ENCODE measurements at regions not wholly inside any gene's neighbourhood (a gene's known extent, or its start where the extent isn't known, plus 50 kb on each side); places are given as distances from the start of the nearest gene placed in this dataset.

- no peaks in the 10 kb centered on the region for H3K36me3 ChIP-seq (ENCODE audit: insufficient read depth, low read length)
- H3K27me3 ChIP-seq (ENCODE audit: insufficient read depth, low read length, poor library complexity, severe bottlenecking) = no peaks in the 10 kb centered on the region
- H3K9ac ChIP-seq (ENCODE audit: low read depth, low read length, poor library complexity, severe bottlenecking) = no peak overlapping the region
- H3K4me2 ChIP-seq (ENCODE audit: low read depth, low read length, poor library complexity, severe bottlenecking) = no peak overlapping the region
- no peaks in the 10 kb centered on the region for H3K4me1 ChIP-seq (ENCODE audit: insufficient read depth, low read length, poor library complexity, severe bottlenecking)
- no peak overlapping the region for H2AFZ ChIP-seq (ENCODE audit: low read length)
- H3K4me3 ChIP-seq (ENCODE audit: low read length, poor library complexity, severe bottlenecking) = no peak overlapping the region
- H3K79me2 ChIP-seq (ENCODE audit: insufficient read depth, low read length) = no peaks in the 10 kb centered on the region
- no peaks in the 10 kb centered on the region for H3K9me3 ChIP-seq (ENCODE audit: insufficient read depth, low read depth, low read length)
- no peaks in the 10 kb centered on the region for H3K9me2 ChIP-seq (replicated peaks; ENCODE audit: low read depth, low read length)
- no peaks in the 10 kb centered on the region for H3F3A ChIP-seq (ENCODE audit: low read depth)
- H4K20me1 ChIP-seq (ENCODE audit: insufficient read depth, low read length, poor library complexity, severe bottlenecking) = no peaks in the 10 kb centered on the region
- no peak for TF ChIP-seq CTCF (conservative IDR thresholded peaks at IDR 0.05; ENCODE audit: low read length)
- no peak for TF ChIP-seq EZH2phosphoT487 (IDR thresholded peaks at IDR 0.05; ENCODE audit: borderline replicate concordance)
These were observed 56.1 kb upstream of the ELMO1 start for GRCh38 chr7:37504801-37505200.

GRCh38 chr7:37505750-37506353, 57.2 kb upstream of the ELMO1 start:
- H3K4me3 ChIP-seq (ENCODE audit: low read length, poor library complexity, severe bottlenecking) = no peak overlapping the region
- no peaks in the 10 kb centered on the region for H3K36me3 ChIP-seq (ENCODE audit: insufficient read depth, low read length)
- no peaks in the 10 kb centered on the region for H3F3A ChIP-seq (ENCODE audit: low read depth)
- no peaks in the 10 kb centered on the region for H3K4me1 ChIP-seq (ENCODE audit: insufficient read depth, low read length, poor library complexity, severe bottlenecking)
- no peaks in the 10 kb centered on the region for H3K27me3 ChIP-seq (ENCODE audit: insufficient read depth, low read length, poor library complexity, severe bottlenecking)
- no peak for TF ChIP-seq EZH2phosphoT487 (IDR thresholded peaks at IDR 0.05; ENCODE audit: borderline replicate concordance)
- no peak for TF ChIP-seq CTCF (conservative IDR thresholded peaks at IDR 0.05; ENCODE audit: low read length)
- no peak overlapping the region for H3K9ac ChIP-seq (ENCODE audit: low read depth, low read length, poor library complexity, severe bottlenecking)
- no peak overlapping the region for H2AFZ ChIP-seq (ENCODE audit: low read length)
- H4K20me1 ChIP-seq (ENCODE audit: insufficient read depth, low read length, poor library complexity, severe bottlenecking) = no peaks in the 10 kb centered on the region
- H3K9me2 ChIP-seq (replicated peaks; ENCODE audit: low read depth, low read length) = no peaks in the 10 kb centered on the region
- H3K4me2 ChIP-seq (ENCODE audit: low read depth, low read length, poor library complexity, severe bottlenecking) = no peak overlapping the region
- H3K79me2 ChIP-seq (ENCODE audit: insufficient read depth, low read length) = no peaks in the 10 kb centered on the region
- no peaks in the 10 kb centered on the region for H3K9me3 ChIP-seq (ENCODE audit: insufficient read depth, low read depth, low read length)

GRCh38 chr7:37508118-37508517, 59.5 kb upstream of the ELMO1 start:
- no peaks in the 10 kb centered on the region for H3K9me3 ChIP-seq (ENCODE audit: insufficient read depth, low read depth, low read length)
- no peaks in the 10 kb centered on the region for H3F3A ChIP-seq (ENCODE audit: low read depth)
- H3K27me3 ChIP-seq (ENCODE audit: insufficient read depth, low read length, poor library complexity, severe bottlenecking) = no peaks in the 10 kb centered on the region
- H3K4me3 ChIP-seq (ENCODE audit: low read length, poor library complexity, severe bottlenecking) = no peak overlapping the region
- no peaks in the 10 kb centered on the region for H3K79me2 ChIP-seq (ENCODE audit: insufficient read depth, low read length)
- no peaks in the 10 kb centered on the region for H4K20me1 ChIP-seq (ENCODE audit: insufficient read depth, low read length, poor library complexity, severe bottlenecking)
- H3K4me1 ChIP-seq (ENCODE audit: insufficient read depth, low read length, poor library complexity, severe bottlenecking) = no peaks in the 10 kb centered on the region
- no peaks in the 10 kb centered on the region for H3K9me2 ChIP-seq (replicated peaks; ENCODE audit: low read depth, low read length)
- no peak overlapping the region; the same call in 1 of the 2 replicates for H2AFZ ChIP-seq (ENCODE audit: low read length)
- no peak for TF ChIP-seq EZH2phosphoT487 (IDR thresholded peaks at IDR 0.05; ENCODE audit: borderline replicate concordance)
- TF ChIP-seq CTCF (conservative IDR thresholded peaks at IDR 0.05; ENCODE audit: low read length) = no peak
- H3K9ac ChIP-seq (ENCODE audit: low read depth, low read length, poor library complexity, severe bottlenecking) = no peak overlapping the region
- no peak overlapping the region for H3K4me2 ChIP-seq (ENCODE audit: low read depth, low read length, poor library complexity, severe bottlenecking)
- no peaks in the 10 kb centered on the region for H3K36me3 ChIP-seq (ENCODE audit: insufficient read depth, low read length)

All from Loucy (cell line).